HepG2 (cell line): ENCODE measurements at regions not wholly inside any gene's neighbourhood (a gene's known extent, or its start where the extent isn't known, plus 50 kb on each side); places are given as distances from the start of the nearest gene placed in this dataset.

Experiments used
- ATAC-seq: fragments of 200-7000 bp; cut with Tn5 transposase; 3 replicates; pipeline ENCODE4 v1.9.1; 2020; ENCODE audit warnings: mild to moderate bottlenecking, moderate library complexity
- BruUV-seq: library from RNA; stranded (reverse); fragments of 400-500 nt; replicated peaks from 2 replicates; lab custom pipeline; 2021; lab: Mats Ljungman, UMichigan
- CTCF ChIA-PET: fragments of 300-600 bp; formaldehyde crosslinking; extraction: SDS; loops from one replicate; lab custom pipeline; 2021; ENCODE audit warnings: low total read pairs, inconsistent platforms, low intra/inter-chr PET ratio; lab: Yijun Ruan, JAX
- POLR2A ChIA-PET: fragments of 350-600 bp; sonication (Branson Sonifier 250); formaldehyde crosslinking; loops from one replicate; lab custom pipeline; 2020; ENCODE audit warnings: antibody characterized with exemption, inconsistent platforms; lab: Yijun Ruan, JAX
- DNase-seq: peaks from one replicate; pipeline ENCODE4 v3.0.0-alpha.2; 2015; ENCODE audit warnings: low spot score
- FAIRE-seq: peaks from 3 replicates; lab custom pipeline; 2011; peaks lifted over from hg19 to GRCh38; lab: Jason Lieb, UNC
- H2AFZ ChIP-seq: one replicate; pipeline ENCODE4 v1.6.1; 2011; ENCODE audit warnings: low read length, inconsistent platforms
- H3K27ac ChIP-seq: fragments of 300-600 bp; 3 replicates; pipeline ENCODE4 v1.8.0; 2011; ENCODE audit warnings: mixed run types, mild to moderate bottlenecking, mixed read lengths, low read length, inconsistent platforms; ENCODE audit not compliant: insufficient read depth; ENCODE audit errors: extremely low read length
- H3K27me3 ChIP-seq, 2 experiments: fragments of 200-600 bp in 1 of 2; 2 replicates in 1 of 2; 3 replicates in 1 of 2; pipeline versions ENCODE4 v1.6.0 to v1.8.0; 2011; ENCODE audit warnings: low read length in 2 of 2, mild to moderate bottlenecking in 2 of 2, moderate library complexity in 2 of 2, inconsistent platforms in 1 of 2; ENCODE audit not compliant: insufficient read depth in 2 of 2, control insufficient read depth in 1 of 2
- H3K36me3 ChIP-seq, 2 experiments: fragments of 200-600 bp in 1 of 2; replicated peaks in 1 of 2; 2 replicates in 1 of 2; 3 replicates in 1 of 2; pipeline versions ENCODE4 v1.5.1 to v1.8.0; 2011; ENCODE audit warnings: low read length in 2 of 2, inconsistent platforms in 1 of 2; ENCODE audit not compliant: insufficient read depth in 2 of 2, control insufficient read depth in 1 of 2
- H3K4me1 ChIP-seq: 2 replicates; pipeline ENCODE4 v1.5.1; 2012; ENCODE audit warnings: low read length, inconsistent platforms; ENCODE audit not compliant: insufficient read depth
- H3K4me2 ChIP-seq: 2 replicates; pipeline ENCODE4 v1.6.0; 2011; ENCODE audit warnings: low read depth, low read length, inconsistent platforms
- H3K4me3 ChIP-seq, 3 experiments: fragments of 200-600 bp in 1 of 3; sonication (generic), shearing (Covaris generic) in 1 of 3; replicated peaks in 1 of 3; 2 replicates each; pipeline ENCODE4 v1.5.1; 2011 to 2016; ENCODE audit warnings: low read length in 3 of 3, inconsistent platforms in 2 of 3, low read depth in 2 of 3, mild to moderate bottlenecking in 2 of 3, control low read depth in 1 of 3, mixed read lengths in 1 of 3; ENCODE audit not compliant: insufficient read depth in 1 of 3
- H3K79me2 ChIP-seq: one replicate; pipeline ENCODE4 v1.6.1; 2011; ENCODE audit warnings: low read length, inconsistent platforms; ENCODE audit not compliant: insufficient read depth
- H3K9ac ChIP-seq: 2 replicates; pipeline ENCODE4 v1.6.0; 2011; ENCODE audit warnings: mild to moderate bottlenecking, low read depth, low read length, inconsistent platforms; ENCODE audit not compliant: insufficient read depth
- H3K9me3 ChIP-seq: 2 replicates; pipeline ENCODE4 v1.5.1; 2012; ENCODE audit warnings: mild to moderate bottlenecking, low read length
- H4K20me1 ChIP-seq: 2 replicates; pipeline ENCODE4 v1.6.0; 2011; ENCODE audit warnings: inconsistent platforms, mild to moderate bottlenecking, low read length, moderate library complexity; ENCODE audit not compliant: insufficient read depth
- ATF7 ChIP-seq, 2 experiments: fragments of 450-650 bp in 1 of 2; sonication (generic) in 1 of 2; formaldehyde crosslinking in 1 of 2; IDR thresholded peaks; 2 replicates each; pipeline versions ENCODE4 v1.4.0 to v1.6.1; 2016 to 2020; ENCODE audit warnings: antibody characterized with exemption in 1 of 2, mild to moderate bottlenecking in 1 of 2, missing genetic modification reagents in 1 of 2
- KDM2A ChIP-seq: sonication (generic); formaldehyde crosslinking; IDR thresholded peaks from 2 replicates; pipeline ENCODE4 v1.4.0; 2020; ENCODE audit warnings: low read depth, missing genetic modification reagents, borderline replicate concordance
- KLF12 ChIP-seq: sonication (generic); formaldehyde crosslinking; IDR thresholded peaks from 2 replicates; pipeline ENCODE4 v1.4.0; 2020; ENCODE audit warnings: missing genetic modification reagents, borderline replicate concordance
- LCORL ChIP-seq, 2 experiments: fragments of 450-650 bp in 1 of 2; sonication (generic) in 1 of 2; formaldehyde crosslinking in 1 of 2; IDR thresholded peaks; 2 replicates each; pipeline versions ENCODE4 v1.5.0 to v1.6.1; 2017 to 2020; ENCODE audit warnings: antibody characterized with exemption in 1 of 2, missing genetic modification reagents in 1 of 2
- ONECUT2 ChIP-seq: sonication (generic); formaldehyde crosslinking; IDR thresholded peaks from 2 replicates; pipeline ENCODE4 v1.4.0; 2020; ENCODE audit warnings: missing genetic modification reagents
- ZFYVE20 ChIP-seq: sonication (generic); formaldehyde crosslinking; IDR thresholded peaks from 2 replicates; pipeline ENCODE4 v1.8.0; 2023; ENCODE audit warnings: low read depth, mild to moderate bottlenecking, moderate library complexity, missing genetic modification reagents, borderline replicate concordance
- ZNF124 ChIP-seq: sonication (generic); formaldehyde crosslinking; IDR thresholded peaks from 2 replicates; pipeline ENCODE4 v1.4.0; 2020; ENCODE audit warnings: missing genetic modification reagents
- ZNF3 ChIP-seq: IDR thresholded peaks from 2 replicates; pipeline ENCODE4 v1.7.0; 2017; ENCODE audit warnings: inconsistent platforms
- ZNF432 ChIP-seq: sonication (generic); formaldehyde crosslinking; IDR thresholded peaks from 2 replicates; pipeline ENCODE4 v1.5.0; 2020; ENCODE audit warnings: missing genetic modification reagents, mild to moderate bottlenecking, borderline replicate concordance
- ZNF501 ChIP-seq: sonication (generic); formaldehyde crosslinking; IDR thresholded peaks from 2 replicates; pipeline ENCODE4 v1.5.1; 2020; ENCODE audit warnings: mild to moderate bottlenecking, moderate library complexity, missing genetic modification reagents
- ZNF777 ChIP-seq: sonication (generic); formaldehyde crosslinking; IDR thresholded peaks from 2 replicates; pipeline ENCODE4 v1.4.0; 2020; ENCODE audit warnings: missing genetic modification reagents
- WGBS: methylation state at CpG from one replicate; pipeline ENCODE4 v1.1.6; 2017; ENCODE audit warnings: low lambda C conversion rate; 5-methylcytosine and 5-hydroxymethylcytosine counted together
- in situ Hi-C: cut with HindIII; loops from 2 replicates; pipeline ENCODE4 v1.10.0; 2017; ENCODE audit warnings: low pct_unique_long_range_greater_than_20kb; ENCODE audit not compliant: extremely low pct_ligation_motif_present
- intact Hi-C: fragments of 100-400 bp; cut with micrococcal nuclease; formaldehyde crosslinking; loops from one replicate; pipeline ENCODE4 v1.10.0; 2022; ENCODE audit not compliant: unreplicated experiment
- TF ChIP-seq, protein P1 (sequence below): sonication (generic); formaldehyde crosslinking; conservative IDR thresholded peaks from 2 replicates; pipeline ENCODE4 v1.4.0; 2020; ENCODE audit warnings: missing genetic modification reagents
- TF ChIP-seq, protein P2 (sequence below): sonication (generic); formaldehyde crosslinking; IDR thresholded peaks from 2 replicates; pipeline ENCODE4 v1.8.1; 2023; ENCODE audit warnings: missing genetic modification reagents, mild to moderate bottlenecking, borderline replicate concordance
- TF ChIP-seq, protein P3 (sequence below): sonication (generic); formaldehyde crosslinking; IDR thresholded peaks from 2 replicates; pipeline ENCODE4 v1.4.0; 2020; ENCODE audit warnings: mild to moderate bottlenecking, low read depth, missing genetic modification reagents
- TF ChIP-seq, protein P4 (sequence below): sonication (generic); formaldehyde crosslinking; IDR thresholded peaks from 2 replicates; pipeline ENCODE4 v1.4.0; 2020; ENCODE audit warnings: missing genetic modification reagents, low read depth, mild to moderate bottlenecking, borderline replicate concordance
- TF ChIP-seq, protein P5 (sequence below): sonication (generic); formaldehyde crosslinking; IDR thresholded peaks from 2 replicates; pipeline ENCODE4 v1.4.0; 2020; ENCODE audit warnings: mild to moderate bottlenecking, missing genetic modification reagents

DNA sequence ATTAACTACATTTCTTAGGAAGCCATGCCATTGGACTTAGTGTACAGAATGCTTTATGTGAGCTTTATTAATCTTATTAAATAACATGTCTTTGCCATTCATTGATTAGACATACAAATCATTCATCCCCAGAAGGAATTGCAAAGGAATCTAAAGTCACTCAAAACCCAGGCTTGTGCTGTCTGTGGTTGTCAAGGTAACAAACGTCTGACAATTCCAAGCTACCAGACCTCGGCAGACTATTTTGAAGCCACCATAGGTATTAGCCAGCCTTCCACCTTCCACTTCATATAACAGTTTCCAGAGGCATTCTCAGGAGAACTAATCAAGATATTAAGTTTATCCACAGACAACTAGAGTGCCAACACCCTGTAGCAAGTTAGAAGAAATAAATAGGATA is 135.2 kb upstream of the TUSC1 start:
- ATAC-seq: no peak
- no TSS peak for BruUV-seq
- intact Hi-C loops (no loop called here), in situ Hi-C loops (no loop called here)
- no peaks in the 10 kb centered on the region for H3K79me2 ChIP-seq
- CTCF ChIA-PET: no interaction called here
- H3K4me3 ChIP-seq: no peak overlapping the region
- H3K9ac ChIP-seq: no peak overlapping the region
- H2AFZ ChIP-seq: no peak overlapping the region
- H3K4me1 ChIP-seq: no peaks in the 10 kb centered on the region
- H3K9me3 ChIP-seq: peaks cover 26% of the 10 kb centered on the region
- DNase-seq: no peak
- 0% methylated on average over 2 of the region's 2 CpGs for WGBS
- no peak overlapping the region for H3K27ac ChIP-seq
- no peak for FAIRE-seq
- POLR2A ChIA-PET: no interaction called here
- H3K4me2 ChIP-seq: no peak overlapping the region
- no peaks in the 10 kb centered on the region for H3K36me3 ChIP-seq
- no peaks in the 10 kb centered on the region for H3K27me3 ChIP-seq
- no peaks in the 10 kb centered on the region for H4K20me1 ChIP-seq
- TF ChIP-seq KLF12 (no peak), ZNF3 (no peak), ZNF777 (CRISPR knock-in tag) (no peak), ZNF124 (CRISPR knock-in tag) (no peak), ZNF501 (CRISPR knock-in tag) (no peak), KDM2A (CRISPR knock-in tag) (no peak), ONECUT2 (CRISPR knock-in tag) (no peak), ATF7 (IDR thresholded peaks at IDR 0.05) (no peak), ATF7 (CRISPR knock-in tag; IDR thresholded peaks at IDR 0.05) (no peak), ZFYVE20 (CRISPR knock-in tag) (no peak), ZNF432 (CRISPR knock-in tag) (no peak), LCORL (IDR thresholded peaks at IDR 0.05) (no peak), LCORL (CRISPR knock-in tag; IDR thresholded peaks at IDR 0.05) (no peak)
- TF ChIP-seq, protein P1, sequence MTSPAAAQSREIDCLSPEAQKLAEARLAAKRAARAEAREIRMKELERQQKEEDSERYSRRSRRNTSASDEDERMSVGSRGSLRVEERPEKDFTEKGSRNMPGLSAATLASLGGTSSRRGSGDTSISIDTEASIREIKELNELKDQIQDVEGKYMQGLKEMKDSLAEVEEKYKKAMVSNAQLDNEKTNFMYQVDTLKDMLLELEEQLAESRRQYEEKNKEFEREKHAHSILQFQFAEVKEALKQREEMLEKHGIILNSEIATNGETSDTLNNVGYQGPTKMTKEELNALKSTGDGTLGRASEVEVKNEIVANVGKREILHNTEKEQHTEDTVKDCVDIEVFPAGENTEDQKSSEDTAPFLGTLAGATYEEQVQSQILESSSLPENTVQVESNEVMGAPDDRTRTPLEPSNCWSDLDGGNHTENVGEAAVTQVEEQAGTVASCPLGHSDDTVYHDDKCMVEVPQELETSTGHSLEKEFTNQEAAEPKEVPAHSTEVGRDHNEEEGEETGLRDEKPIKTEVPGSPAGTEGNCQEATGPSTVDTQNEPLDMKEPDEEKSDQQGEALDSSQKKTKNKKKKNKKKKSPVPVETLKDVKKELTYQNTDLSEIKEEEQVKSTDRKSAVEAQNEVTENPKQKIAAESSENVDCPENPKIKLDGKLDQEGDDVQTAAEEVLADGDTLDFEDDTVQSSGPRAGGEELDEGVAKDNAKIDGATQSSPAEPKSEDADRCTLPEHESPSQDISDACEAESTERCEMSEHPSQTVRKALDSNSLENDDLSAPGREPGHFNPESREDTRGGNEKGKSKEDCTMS (CRISPR knock-in tag): no peak
- TF ChIP-seq, protein P2, sequence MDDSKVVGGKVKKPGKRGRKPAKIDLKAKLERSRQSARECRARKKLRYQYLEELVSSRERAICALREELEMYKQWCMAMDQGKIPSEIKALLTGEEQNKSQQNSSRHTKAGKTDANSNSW (CRISPR knock-in tag): no peak
- TF ChIP-seq, protein P3, sequence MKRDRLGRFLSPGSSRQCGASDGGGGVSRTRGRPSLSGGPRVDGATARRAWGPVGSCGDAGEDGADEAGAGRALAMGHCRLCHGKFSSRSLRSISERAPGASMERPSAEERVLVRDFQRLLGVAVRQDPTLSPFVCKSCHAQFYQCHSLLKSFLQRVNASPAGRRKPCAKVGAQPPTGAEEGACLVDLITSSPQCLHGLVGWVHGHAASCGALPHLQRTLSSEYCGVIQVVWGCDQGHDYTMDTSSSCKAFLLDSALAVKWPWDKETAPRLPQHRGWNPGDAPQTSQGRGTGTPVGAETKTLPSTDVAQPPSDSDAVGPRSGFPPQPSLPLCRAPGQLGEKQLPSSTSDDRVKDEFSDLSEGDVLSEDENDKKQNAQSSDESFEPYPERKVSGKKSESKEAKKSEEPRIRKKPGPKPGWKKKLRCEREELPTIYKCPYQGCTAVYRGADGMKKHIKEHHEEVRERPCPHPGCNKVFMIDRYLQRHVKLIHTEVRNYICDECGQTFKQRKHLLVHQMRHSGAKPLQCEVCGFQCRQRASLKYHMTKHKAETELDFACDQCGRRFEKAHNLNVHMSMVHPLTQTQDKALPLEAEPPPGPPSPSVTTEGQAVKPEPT (CRISPR knock-in tag): no peak
- TF ChIP-seq, protein P4, sequence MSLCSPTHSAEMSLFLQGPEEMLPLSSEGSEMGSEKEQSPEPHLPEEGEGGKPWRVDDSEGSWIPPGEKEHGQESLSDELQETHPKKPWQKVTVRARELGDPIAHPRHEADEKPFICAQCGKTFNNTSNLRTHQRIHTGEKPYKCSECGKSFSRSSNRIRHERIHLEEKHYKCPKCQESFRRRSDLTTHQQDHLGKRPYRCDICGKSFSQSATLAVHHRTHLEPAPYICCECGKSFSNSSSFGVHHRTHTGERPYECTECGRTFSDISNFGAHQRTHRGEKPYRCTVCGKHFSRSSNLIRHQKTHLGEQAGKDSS (CRISPR knock-in tag): no peak
- TF ChIP-seq, protein P5, sequence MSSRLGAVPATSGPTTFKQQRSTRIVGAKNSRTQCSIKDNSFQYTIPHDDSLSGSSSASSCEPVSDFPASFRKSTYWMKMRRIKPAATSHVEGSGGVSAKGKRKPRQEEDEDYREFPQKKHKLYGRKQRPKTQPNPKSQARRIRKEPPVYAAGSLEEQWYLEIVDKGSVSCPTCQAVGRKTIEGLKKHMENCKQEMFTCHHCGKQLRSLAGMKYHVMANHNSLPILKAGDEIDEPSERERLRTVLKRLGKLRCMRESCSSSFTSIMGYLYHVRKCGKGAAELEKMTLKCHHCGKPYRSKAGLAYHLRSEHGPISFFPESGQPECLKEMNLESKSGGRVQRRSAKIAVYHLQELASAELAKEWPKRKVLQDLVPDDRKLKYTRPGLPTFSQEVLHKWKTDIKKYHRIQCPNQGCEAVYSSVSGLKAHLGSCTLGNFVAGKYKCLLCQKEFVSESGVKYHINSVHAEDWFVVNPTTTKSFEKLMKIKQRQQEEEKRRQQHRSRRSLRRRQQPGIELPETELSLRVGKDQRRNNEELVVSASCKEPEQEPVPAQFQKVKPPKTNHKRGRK (CRISPR knock-in tag): no peak
